GM12864 (cell line): ENCODE measurements at regions not wholly inside any gene's neighbourhood (a gene's known extent, or its start where the extent isn't known, plus 50 kb on each side); places are given as distances from the start of the nearest gene placed in this dataset.

Source experiments
- DNase-seq: peaks from one replicate; pipeline ENCODE4 v3.0.0-alpha.2; 2011; ENCODE audit warnings: low read depth
- H3K4me3 ChIP-seq: 2 replicates; pipeline ENCODE4 v1.5.1; 2011; ENCODE audit warnings: mild to moderate bottlenecking, low read depth, low read length, control low read depth
- TF ChIP-seq, protein P1 (sequence below): IDR thresholded peaks from 2 replicates; pipeline ENCODE4 v1.5.1; 2011; ENCODE audit warnings: low read depth, mild to moderate bottlenecking, moderate library complexity, low read length, control low read depth, inconsistent platforms; ENCODE audit errors: missing control alignments

GRCh38 chr6:22788038-22788437 lies 218.7 kb downstream of the HDGFL1 start:
- H3K4me3 ChIP-seq: no peak overlapping the region
- TF ChIP-seq, protein P1, sequence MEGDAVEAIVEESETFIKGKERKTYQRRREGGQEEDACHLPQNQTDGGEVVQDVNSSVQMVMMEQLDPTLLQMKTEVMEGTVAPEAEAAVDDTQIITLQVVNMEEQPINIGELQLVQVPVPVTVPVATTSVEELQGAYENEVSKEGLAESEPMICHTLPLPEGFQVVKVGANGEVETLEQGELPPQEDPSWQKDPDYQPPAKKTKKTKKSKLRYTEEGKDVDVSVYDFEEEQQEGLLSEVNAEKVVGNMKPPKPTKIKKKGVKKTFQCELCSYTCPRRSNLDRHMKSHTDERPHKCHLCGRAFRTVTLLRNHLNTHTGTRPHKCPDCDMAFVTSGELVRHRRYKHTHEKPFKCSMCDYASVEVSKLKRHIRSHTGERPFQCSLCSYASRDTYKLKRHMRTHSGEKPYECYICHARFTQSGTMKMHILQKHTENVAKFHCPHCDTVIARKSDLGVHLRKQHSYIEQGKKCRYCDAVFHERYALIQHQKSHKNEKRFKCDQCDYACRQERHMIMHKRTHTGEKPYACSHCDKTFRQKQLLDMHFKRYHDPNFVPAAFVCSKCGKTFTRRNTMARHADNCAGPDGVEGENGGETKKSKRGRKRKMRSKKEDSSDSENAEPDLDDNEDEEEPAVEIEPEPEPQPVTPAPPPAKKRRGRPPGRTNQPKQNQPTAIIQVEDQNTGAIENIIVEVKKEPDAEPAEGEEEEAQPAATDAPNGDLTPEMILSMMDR: no peak
- no peak for DNase-seq

GRCh38 chr6:22789315-22789714 lies 219.9 kb downstream of the HDGFL1 start:
- no peak for DNase-seq
- TF ChIP-seq, protein P1: no peak
- no peak overlapping the region for H3K4me3 ChIP-seq

- TF ChIP-seq, protein P1: no peak
- DNase-seq: no peak
- H3K4me3 ChIP-seq: no peak overlapping the region
Observed at GRCh38 chr6:22794844-22795243, 225.5 kb downstream of the HDGFL1 start.

DNA sequence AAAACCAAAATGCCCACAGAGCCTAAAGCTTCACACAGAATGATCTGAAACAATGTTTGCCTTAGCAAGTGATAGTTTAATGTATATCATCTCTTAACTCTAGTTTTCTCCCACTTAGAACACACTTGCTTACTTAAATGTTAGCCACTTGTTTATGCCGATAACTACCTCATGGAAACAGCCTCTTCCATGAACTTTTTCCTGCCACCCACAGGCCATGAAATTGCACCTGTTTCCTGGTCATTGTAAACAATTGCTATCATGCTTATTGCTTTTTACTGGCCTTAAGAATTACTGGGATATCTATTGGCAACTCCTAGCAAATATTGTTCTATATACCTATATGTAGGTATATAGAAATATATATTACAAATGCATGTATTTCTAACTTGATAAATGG lies 231.1 kb downstream of the HDGFL1 start:
- TF ChIP-seq, protein P1: no peak
- no peak overlapping the region for H3K4me3 ChIP-seq
- no peak for DNase-seq

DNA sequence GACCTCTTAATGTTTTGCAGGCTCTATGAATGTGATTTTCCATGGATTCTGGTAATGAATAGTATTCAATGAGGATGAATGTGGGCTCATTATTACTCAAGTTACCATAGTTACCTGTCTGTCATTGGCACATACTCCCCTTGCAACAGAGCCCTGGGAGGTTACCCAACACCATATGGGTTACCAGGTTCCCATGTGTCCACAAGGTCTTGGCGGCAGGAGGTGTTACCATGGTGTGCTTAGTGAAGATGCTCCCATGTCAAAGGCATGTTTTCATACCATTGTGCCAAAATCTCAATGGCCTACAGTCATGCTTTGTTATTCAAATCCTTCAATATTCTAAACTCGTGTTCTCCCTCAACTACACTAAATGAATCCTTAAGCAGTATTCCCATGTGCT lies 232.5 kb downstream of the HDGFL1 start:
- no peak for DNase-seq
- TF ChIP-seq, protein P1: no peak

GRCh38 chr6:22804620-22805261 lies 235.4 kb downstream of the HDGFL1 start:
- TF ChIP-seq, protein P1: no peak
- no peak overlapping the region for H3K4me3 ChIP-seq
- no peak for DNase-seq

More for the DNA sequence above, 232.5 kb downstream of the HDGFL1 start:
- no peak overlapping the region for H3K4me3 ChIP-seq

DNA sequence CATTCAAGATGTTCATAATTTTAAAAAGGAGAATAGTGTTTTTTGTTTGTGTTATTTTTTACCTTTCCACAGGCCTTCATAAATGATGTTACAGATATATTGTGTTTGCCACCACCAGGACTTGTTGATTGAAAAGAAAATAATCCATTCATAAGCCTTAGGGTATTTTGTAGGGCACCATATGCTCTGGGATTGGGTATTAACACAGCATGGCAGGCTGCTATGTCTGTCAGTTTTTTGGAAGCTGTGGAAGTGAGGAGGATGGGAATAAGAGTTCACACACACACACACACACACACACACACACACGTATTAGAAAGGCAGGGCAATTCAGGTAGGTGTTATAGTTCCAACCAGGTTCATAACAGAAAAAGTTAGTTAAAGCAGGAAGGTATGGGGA lies 237.9 kb downstream of the HDGFL1 start:
- TF ChIP-seq, protein P1: no peak
- no peak for DNase-seq

More for the DNA sequence above, 237.9 kb downstream of the HDGFL1 start:
- no peak overlapping the region for H3K4me3 ChIP-seq
